ENCODE measurements at regions not wholly inside any gene's neighbourhood (a gene's known extent, or its start where the extent isn't known, plus 50 kb on each side); places are given as distances from the start of the nearest gene placed in this dataset.

DNA sequence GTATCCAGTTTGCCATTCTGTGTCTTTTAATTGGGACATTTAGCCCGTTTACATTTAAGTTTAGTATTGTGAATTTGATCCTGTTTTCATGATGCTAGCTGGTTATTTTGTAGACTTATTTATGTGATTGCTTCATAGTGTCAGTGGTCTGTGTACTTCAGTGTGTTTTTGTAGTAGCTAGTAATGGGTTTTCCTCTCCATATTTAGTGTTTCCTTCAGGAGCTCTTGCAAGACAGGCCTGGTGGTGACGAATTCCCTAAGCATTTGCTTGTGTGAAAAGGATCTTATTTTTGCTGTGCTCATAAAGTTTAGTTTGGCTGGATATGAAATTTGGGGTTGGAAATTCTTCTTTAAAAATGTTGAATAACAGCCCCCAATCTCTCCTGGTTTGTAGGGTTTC is 69.2 kb upstream of the PDC start:
- H3K4me3 ChIP-seq (ENCODE audit: low read depth, low read length), result no peak overlapping the region
- no peak for TF ChIP-seq ZNF169 (tag by site-specific recombination; IDR thresholded peaks at IDR 0.05)
- TF ChIP-seq RBAK (tag by site-specific recombination; IDR thresholded peaks at IDR 0.05), result no peak
- no peak for TF ChIP-seq ZNF549 (tag by site-specific recombination; IDR thresholded peaks at IDR 0.05)
- no peak for TF ChIP-seq ZIC2 (tag by site-specific recombination; IDR thresholded peaks at IDR 0.05)
- no peak for TF ChIP-seq ZNF660 (tag by site-specific recombination; IDR thresholded peaks at IDR 0.05)
- no peak for TF ChIP-seq OSR2 (tag by site-specific recombination; IDR thresholded peaks at IDR 0.05)
- no peak for TF ChIP-seq ZNF311 (tag by site-specific recombination; IDR thresholded peaks at IDR 0.05; ENCODE audit: borderline replicate concordance)
- TF ChIP-seq ZNF175 (tag by site-specific recombination; IDR thresholded peaks at IDR 0.05), result no peak
- TF ChIP-seq ZNF16 (tag by site-specific recombination; IDR thresholded peaks at IDR 0.05; ENCODE audit: low read depth), result no peak
- no peak for TF ChIP-seq ZNF23 (tag by site-specific recombination; IDR thresholded peaks at IDR 0.05; ENCODE audit: borderline replicate concordance)
- no peak for TF ChIP-seq ZNF610 (tag by site-specific recombination; IDR thresholded peaks at IDR 0.05; ENCODE audit: borderline replicate concordance)
- no peaks in the 10 kb centered on the region for H3K9me3 ChIP-seq (ENCODE audit: control insufficient read depth, insufficient read depth, low read depth, low read length)
- no peaks in the 10 kb centered on the region for H3K4me1 ChIP-seq (ENCODE audit: control insufficient read depth, insufficient read depth, low read length)
- ChIA-PET CTCF (no interaction called here), POLR2A (no interaction called here)
- no peak overlapping the region for H3K27ac ChIP-seq (ENCODE audit: extremely low read depth, low read depth, low read length)
- no peaks in the 10 kb centered on the region for H3K36me3 ChIP-seq (ENCODE audit: control insufficient read depth in 2 of 2, insufficient read depth in 1 of 2, low read length in 2 of 2)

DNA sequence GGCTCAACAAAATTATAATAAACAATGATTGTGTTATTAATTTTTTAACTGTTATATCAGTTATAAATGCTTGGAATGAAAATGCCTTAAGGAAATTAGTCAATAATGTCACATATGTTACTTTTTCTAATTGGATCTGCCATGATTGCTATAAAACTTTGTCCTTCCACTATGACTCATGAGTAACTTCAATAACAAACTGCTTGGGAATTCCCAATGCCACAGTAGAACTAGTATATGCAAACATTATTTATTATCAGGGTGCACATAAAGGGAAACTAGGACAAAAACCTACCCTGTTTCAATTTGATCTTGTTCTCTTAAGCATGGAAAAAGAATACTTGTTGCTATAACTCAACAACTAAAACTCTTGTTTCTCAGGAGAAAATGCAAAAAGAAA is 59.1 kb upstream of the PDC start:
- Histone ChIP-seq H3K4me1 (ENCODE audit: control insufficient read depth, insufficient read depth, low read length) (no peaks in the 10 kb centered on the region), H3K9me3 (ENCODE audit: control insufficient read depth, insufficient read depth, low read depth, low read length) (no peaks in the 10 kb centered on the region), H3K4me3 (ENCODE audit: low read depth, low read length) (no peak overlapping the region), H3K36me3 (ENCODE audit: control insufficient read depth in 2 of 2, insufficient read depth in 1 of 2, low read length in 2 of 2) (no peaks in the 10 kb centered on the region), H3K27ac (ENCODE audit: extremely low read depth, low read depth, low read length) (no peak overlapping the region)
- POLR2A ChIA-PET, result no interaction called here
- TF ChIP-seq ZNF707 (tag by site-specific recombination; IDR thresholded peaks at IDR 0.05), result no peak
- CTCF ChIA-PET, result no interaction called here

DNA sequence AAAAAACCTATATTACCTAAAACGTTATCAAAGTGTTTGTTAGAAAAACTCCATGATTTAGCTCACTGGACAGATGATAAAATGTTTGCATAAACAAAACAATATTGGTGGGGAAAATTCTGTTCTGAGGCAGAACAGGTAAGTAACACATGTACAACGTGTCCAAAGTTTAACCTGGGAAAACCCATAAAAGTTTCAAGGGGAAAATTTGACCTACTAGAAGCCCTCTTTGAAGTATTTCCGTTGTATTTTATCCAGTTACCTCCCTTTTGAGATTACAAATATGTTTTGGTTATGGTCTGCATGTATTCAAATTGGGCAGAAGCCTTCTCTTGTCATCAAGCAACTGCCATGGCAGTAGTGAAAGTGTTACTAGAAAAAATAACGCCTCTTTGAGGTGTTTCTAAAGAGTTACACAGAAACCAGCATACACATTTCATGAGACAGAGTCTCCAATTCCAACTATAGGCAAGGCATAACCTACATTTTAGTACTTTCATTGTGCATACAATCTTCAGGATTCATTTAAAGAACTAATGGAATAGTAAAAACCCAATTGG is 58.0 kb upstream of the PDC start:
- Histone ChIP-seq H3K9me3 (ENCODE audit: control insufficient read depth, insufficient read depth, low read depth, low read length) (no peaks in the 10 kb centered on the region), H3K4me1 (ENCODE audit: control insufficient read depth, insufficient read depth, low read length) (no peaks in the 10 kb centered on the region), H3K27ac (ENCODE audit: extremely low read depth, low read depth, low read length) (no peak overlapping the region), H3K36me3 (ENCODE audit: control insufficient read depth in 2 of 2, insufficient read depth in 1 of 2, low read length in 2 of 2) (no peaks in the 10 kb centered on the region), H3K4me3 (ENCODE audit: low read depth, low read length) (no peak overlapping the region)
- POLR2A ChIA-PET, result no interaction called here
- CTCF ChIA-PET, result no interaction called here
- TF ChIP-seq, protein P1, sequence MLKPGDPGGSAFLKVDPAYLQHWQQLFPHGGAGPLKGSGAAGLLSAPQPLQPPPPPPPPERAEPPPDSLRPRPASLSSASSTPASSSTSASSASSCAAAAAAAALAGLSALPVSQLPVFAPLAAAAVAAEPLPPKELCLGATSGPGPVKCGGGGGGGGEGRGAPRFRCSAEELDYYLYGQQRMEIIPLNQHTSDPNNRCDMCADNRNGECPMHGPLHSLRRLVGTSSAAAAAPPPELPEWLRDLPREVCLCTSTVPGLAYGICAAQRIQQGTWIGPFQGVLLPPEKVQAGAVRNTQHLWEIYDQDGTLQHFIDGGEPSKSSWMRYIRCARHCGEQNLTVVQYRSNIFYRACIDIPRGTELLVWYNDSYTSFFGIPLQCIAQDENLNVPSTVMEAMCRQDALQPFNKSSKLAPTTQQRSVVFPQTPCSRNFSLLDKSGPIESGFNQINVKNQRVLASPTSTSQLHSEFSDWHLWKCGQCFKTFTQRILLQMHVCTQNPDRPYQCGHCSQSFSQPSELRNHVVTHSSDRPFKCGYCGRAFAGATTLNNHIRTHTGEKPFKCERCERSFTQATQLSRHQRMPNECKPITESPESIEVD (tag by site-specific recombination; IDR thresholded peaks at IDR 0.05), result no peak
- TF ChIP-seq ZIC2 (tag by site-specific recombination; IDR thresholded peaks at IDR 0.05) (no peak), ZNF658 (tag by site-specific recombination; IDR thresholded peaks at IDR 0.05) (no peak), MYNN (tag by site-specific recombination; IDR thresholded peaks at IDR 0.05; ENCODE audit: borderline replicate concordance) (no peak), ZNF624 (tag by site-specific recombination; IDR thresholded peaks at IDR 0.05) (no peak), GLIS1 (tag by site-specific recombination; IDR thresholded peaks at IDR 0.05) (no peak), ZNF169 (tag by site-specific recombination; IDR thresholded peaks at IDR 0.05) (no peak), ZNF654 (tag by site-specific recombination; IDR thresholded peaks at IDR 0.05; ENCODE audit: low read depth) (no peak), ZNF433 (tag by site-specific recombination; IDR thresholded peaks at IDR 0.05; ENCODE audit: low read depth) (no peak), TCF7L2 (IDR thresholded peaks at IDR 0.05; ENCODE audit: borderline replicate concordance, low read depth, low read length) (no peak)
- TF ChIP-seq, protein P2, sequence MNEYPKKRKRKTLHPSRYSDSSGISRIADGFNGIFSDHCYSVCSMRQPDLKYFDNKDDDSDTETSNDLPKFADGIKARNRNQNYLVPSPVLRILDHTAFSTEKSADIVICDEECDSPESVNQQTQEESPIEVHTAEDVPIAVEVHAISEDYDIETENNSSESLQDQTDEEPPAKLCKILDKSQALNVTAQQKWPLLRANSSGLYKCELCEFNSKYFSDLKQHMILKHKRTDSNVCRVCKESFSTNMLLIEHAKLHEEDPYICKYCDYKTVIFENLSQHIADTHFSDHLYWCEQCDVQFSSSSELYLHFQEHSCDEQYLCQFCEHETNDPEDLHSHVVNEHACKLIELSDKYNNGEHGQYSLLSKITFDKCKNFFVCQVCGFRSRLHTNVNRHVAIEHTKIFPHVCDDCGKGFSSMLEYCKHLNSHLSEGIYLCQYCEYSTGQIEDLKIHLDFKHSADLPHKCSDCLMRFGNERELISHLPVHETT (tag by site-specific recombination; IDR thresholded peaks at IDR 0.05), result no peak
- TF ChIP-seq, protein P3, sequence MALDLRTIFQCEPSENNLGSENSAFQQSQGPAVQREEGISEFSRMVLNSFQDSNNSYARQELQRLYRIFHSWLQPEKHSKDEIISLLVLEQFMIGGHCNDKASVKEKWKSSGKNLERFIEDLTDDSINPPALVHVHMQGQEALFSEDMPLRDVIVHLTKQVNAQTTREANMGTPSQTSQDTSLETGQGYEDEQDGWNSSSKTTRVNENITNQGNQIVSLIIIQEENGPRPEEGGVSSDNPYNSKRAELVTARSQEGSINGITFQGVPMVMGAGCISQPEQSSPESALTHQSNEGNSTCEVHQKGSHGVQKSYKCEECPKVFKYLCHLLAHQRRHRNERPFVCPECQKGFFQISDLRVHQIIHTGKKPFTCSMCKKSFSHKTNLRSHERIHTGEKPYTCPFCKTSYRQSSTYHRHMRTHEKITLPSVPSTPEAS (tag by site-specific recombination; IDR thresholded peaks at IDR 0.05), result no peak

All from HEK293 (cell line).